ENCODE measurements at regions not wholly inside any gene's neighbourhood (a gene's known extent, or its start where the extent isn't known, plus 50 kb on each side); places are given as distances from the start of the nearest gene placed in this dataset.

DNA sequence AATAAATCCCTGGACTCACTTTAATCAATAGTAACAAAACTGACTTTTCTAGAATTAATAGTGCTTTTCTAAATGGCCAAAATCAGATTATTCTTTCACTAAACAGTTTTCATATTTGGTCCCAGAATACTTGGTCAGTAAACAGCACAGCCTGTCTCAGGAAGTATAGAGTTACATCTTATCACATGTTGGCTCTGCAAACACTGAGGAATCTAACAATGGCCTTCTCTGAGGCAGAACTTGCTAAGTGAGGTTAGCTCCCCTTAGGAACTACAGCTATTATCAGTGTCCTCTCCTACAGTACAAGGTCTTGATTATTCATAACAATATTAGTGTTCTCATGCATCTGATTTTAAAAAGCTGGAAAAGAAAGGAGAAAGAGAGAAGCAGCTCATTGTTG, 1622.8 kb downstream of the HACE1 start:
- DNase-seq = no peak

DNA sequence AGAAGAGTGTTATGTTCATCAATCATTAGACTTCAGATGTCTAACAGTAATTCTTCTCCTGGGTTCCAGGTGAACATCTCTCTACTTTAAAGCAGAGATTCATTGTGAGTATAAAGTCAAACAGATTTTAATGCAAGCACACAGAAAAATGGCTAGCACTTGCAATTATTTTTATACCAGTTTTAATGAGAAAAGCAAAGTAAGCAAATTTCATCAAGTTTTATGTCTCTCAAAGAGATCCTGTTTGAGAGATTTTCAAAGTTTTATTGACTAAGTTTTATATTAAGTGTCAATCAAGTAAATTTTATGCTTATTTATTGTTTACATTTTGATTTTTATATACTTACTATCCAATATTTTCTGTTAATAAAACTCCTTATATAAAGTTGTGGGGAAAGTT, 1628.5 kb downstream of the HACE1 start:
- DNase-seq = no peak

GRCh38 chr6:103215847-103216246, 1643.9 kb downstream of the HACE1 start:
- DNase-seq = no peak

DNA sequence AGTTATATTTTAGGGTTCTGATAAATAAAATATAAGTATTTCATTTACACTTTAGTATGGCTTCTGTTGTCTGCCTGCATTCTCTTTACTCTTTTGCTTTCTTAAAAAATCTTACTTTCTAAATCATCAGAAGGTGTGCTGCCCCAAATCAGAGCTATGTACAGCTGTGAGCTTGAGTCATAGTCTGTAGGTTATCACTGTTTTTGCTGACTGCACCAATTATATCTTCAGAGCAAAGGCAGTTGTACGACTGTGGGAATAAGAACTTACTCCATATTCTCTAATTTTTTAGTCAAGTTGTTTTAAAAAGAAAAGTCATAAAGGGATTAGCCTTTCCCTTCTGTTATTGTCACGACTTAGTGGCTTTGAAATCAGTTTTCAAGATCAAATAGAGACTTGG, 1649.0 kb downstream of the HACE1 start:
- DNase-seq = no peak

DNA sequence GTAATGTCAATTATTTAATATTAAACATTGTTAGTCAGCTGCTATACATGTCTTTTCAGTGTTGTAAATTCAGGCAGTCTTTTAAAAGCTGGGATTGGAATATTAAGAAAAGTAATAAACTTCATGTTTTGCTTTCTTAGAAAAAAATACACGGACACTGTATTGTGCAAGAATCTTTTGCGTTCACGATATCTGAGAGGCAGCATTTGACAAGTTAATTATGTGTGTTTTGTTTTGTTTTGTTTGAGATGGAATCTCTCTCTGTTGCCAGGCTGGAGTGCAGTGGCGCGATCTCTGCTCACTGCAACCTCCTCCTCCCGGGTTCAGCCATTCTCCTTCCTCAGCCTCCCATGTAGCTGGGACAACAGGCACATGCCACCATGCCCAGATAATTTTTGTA, 1661.3 kb downstream of the HACE1 start:
- DNase-seq = no peak

DNA sequence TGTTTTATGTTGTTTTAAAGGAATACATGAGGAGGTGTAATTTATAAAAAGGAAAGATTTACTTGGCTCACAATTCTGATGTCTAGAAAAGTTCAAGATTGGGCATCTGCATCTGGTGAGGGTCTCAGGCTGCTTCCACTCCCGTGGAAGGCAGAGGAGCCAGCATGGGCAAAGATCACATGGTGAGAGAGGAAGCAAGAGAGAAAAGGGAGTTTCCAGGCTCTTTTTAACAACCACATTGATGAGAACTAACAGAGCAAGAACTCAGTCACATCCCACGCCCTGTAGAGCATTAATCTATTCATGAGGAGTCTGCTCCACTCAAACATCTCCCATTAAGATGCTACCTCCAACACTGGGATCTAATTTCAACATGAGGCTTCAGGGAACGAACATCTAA, 1666.3 kb downstream of the HACE1 start:
- no peak for DNase-seq

GRCh38 chr6:103191391-103192093, 1668.2 kb downstream of the HACE1 start:
- no peak for DNase-seq

- no peak for DNase-seq
Measured at GRCh38 chr6:103184776-103185175, 1674.9 kb downstream of the HACE1 start.

DNA sequence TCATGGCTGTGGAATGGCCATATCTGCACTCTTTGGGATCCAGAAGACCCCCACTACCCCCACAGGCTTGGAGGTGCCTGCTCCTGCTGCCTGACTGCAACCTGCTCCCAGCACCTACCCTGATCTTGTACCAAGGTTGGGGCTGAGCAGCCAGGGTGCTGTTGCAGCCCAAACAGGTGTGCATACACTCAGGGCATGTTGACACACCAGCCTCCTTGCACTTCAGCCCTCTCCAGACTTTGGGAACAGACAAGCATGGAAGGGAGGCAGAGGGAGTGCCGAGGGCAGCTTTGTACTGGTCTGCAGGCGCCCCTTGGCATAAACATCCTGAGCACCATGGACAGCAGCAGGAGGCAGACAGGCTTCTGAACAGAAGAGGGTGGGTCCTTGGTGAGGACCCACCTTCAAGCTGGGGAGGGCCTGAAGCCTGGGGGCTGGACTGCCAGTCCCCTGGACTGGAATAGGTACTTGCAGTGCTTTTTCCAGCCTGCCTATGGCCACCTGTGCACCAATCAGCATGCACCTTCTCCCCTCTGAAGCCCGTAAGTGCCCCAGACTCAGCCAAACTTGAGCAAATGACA, 1675.8 kb downstream of the HACE1 start:
- no peak for DNase-seq

DNA sequence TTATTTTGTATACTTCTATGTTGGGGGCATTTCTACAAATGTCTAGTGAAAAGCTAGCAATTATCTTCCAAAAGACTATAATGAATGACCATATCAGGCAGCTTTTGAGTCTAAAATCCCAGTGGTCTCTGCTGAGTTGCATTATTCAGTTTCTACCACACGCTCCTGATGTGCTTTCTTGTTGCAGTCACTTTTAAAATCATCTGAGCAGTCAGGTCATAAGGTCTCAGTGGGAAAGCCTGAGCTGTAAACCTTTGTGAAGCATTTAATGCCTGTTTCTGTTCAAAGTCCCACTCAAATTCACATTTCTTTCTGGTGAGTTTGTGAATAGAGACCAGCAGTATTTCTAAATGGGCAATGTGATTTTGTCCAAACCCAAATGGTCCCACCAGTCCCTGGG, 1681.5 kb downstream of the HACE1 start:
- DNase-seq = no peak

GRCh38 chr6:103177791-103178190, 1681.9 kb downstream of the HACE1 start:
- DNase-seq = no peak

DNA sequence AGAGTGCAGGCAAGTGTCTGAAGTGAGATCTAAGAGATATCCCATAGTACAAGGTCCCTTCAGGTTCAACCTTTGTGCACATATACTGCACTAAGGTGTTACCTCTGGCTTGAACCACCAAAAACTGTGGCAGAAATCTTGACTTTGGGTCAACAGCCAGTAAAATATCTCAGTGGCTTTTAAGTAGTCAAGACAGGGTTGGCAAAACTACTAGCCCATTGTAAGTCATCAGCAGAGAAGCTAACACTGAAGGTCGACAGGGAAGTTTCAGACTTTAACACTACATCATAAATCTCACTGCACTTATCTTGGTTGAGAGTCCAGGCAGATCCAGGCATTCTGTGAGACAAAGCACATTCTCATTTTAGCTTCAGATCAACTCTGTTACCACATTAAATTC, 1684.7 kb downstream of the HACE1 start:
- DNase-seq = no peak

- DNase-seq = no peak
Measured at GRCh38 chr6:103167345-103168071, 1692.2 kb downstream of the HACE1 start.

GRCh38 chr6:103154779-103155572, 1704.7 kb downstream of the HACE1 start:
- DNase-seq = no peak

- DNase-seq = no peak
Measured at GRCh38 chr6:103153016-103153415, 1706.7 kb downstream of the HACE1 start.

- DNase-seq = no peak
Measured at GRCh38 chr6:103142902-103143301, 1716.8 kb downstream of the HACE1 start.

DNA sequence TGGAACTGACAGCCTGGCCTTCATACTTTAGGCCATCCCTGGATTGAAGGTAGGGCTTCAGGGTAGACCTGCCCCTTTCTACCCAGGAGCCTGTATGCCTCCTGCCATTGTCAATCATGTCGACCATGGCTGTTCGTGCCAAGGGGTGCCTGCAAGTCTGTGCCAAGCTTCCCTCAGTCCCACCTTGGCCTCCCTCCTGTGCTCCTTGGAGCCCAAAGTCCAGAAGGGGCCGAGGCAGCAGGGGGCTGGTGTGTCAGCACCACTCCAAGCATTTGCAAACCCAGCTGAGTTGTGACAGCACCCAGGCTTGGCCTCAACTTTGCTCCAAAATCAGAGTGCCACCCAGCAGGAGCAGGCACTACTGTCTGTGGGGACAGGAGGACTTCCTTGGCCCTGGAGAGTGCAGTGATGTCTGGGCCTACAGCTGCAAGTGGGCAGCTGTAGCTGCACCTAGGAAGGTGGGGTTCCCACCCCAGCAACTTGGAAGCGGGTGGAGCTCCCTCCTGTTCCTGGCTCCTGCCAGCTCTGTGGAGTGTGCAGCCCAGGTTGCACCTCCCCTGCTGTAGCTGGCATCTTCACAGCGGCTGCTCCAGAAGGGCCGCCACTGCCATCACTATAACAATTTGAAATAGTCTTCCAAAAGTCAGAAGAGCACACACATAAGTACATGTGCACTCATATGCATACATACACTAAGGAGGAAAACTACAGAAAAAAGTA, 1719.3 kb downstream of the HACE1 start:
- no peak for DNase-seq

DNA sequence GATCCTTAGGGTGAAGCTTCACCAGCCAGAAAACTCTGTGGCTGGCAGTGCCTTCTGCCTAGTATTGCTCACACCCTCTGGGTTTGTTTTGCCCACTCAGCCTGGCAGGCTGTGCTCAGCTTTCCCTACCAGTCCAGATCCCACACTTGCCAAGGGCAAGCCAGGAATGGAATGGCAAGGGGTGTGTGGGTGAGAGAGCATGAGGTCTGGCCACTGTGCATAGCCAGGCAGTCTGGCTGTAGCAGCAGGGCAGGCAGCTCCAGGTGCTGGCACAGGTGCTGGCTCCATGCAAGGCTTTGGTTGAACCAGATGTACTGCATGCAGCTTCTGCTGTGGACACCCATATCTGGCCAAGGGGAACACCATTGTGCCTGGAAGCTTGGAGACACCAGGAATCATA, 1720.3 kb downstream of the HACE1 start:
- no peak for DNase-seq

DNA sequence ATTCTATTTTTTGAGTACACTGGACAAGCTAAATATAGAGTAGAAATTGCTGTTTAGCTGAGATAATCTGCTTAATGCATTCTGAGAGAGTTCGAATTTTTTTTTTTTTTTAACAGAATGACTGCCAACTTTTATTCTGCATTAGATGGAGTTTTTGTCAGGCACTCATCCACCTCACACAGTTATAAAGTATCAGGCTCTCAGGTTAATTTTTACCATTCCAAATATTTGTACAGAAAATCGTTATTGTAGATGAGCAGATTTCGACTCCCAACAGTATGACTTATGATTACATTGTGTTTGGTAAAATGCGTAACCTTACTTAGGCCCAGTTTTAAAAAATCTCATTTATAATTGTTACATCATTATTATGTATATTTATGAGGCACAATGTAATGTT, 1731.0 kb downstream of the GRIK2 start:
- no peak for DNase-seq

GRCh38 chr6:103122766-103123601, 1729.5 kb downstream of the GRIK2 start:
- DNase-seq = no peak

DNA sequence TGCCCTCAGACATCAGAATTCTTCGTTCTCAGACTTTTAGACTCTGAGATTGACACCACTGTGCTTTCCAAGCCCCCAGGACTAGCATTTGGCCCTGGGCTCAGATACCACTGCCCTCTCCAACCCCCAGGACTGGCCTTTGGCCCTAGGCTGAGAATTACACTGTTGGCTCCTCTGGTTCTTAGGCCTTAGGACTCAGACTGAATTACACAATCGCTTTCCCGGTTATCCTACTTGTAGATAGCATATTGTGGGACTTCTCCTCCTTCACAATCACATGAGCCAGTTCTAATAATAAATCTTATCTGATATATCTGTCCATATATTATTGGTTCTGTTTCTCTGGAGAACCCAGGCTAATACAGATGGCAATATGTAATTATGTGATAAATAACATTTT, 1725.5 kb downstream of the GRIK2 start:
- no peak for DNase-seq

DNA sequence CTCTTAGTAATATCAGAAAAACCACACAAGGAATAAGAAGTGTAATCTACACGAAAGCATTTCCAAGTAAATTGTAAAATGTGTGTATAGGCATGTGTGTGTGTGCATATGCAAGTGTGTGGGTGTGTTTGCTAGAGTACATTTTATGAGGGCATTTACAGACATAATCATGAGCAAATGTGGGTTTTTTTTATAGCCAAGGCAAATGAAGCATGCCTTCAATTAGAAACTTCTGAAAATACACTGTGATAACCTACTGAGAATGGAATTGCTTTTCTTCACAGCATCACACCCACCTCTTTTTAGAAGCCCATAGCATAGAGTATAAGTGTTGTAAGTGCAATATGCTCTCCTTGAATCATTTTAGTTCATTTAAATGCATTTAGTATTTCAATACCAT, 1721.1 kb downstream of the GRIK2 start:
- no peak for DNase-seq
